ENCODE measurements at regions not wholly inside any gene's neighbourhood (a gene's known extent, or its start where the extent isn't known, plus 50 kb on each side); places are given as distances from the start of the nearest gene placed in this dataset.
A peak's percentile ranks its signal among the peaks of the same experiment; 100 is the strongest.

DNA sequence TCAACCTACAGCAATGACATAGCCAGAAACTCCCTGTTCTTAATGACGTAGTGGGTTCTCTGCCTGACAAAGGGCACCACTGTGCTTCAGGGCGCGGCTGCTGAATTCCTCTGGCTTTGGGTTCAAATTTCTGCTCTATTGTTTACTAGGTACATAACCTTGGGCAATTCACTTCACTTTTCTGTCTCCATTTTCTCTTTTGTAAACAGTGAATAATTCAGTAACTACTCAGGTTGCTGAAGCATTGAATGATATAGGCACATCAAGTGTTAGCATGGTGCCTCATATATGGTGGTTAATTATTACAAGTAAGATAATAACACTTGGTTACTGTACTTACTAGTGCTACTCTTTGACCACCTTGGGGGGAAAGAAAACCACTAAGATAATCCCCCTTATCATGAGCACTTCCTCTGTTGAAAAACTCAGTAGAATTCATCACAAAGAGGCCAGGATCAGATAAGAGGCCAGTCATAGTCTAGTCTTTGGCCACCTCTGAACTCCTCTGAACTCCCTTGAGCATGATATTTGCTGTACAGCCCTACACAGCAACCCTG lies 92.0 kb upstream of the AHR start (continued):
- no peak for TF ChIP-seq HOXA7 (CRISPR knock-in tag; IDR thresholded peaks at IDR 0.05)
- TF ChIP-seq HEYL (CRISPR knock-in tag; IDR thresholded peaks at IDR 0.05), result no peak
- TF ChIP-seq HOXB5 (CRISPR knock-in tag; IDR thresholded peaks at IDR 0.05), result peak; percentile 30; the same call in 1 of the 2 replicates
- TF ChIP-seq JUN (IDR thresholded peaks at IDR 0.05), result peak; percentile 80 to 90; a peak in 3 of 5 replicates
- TF ChIP-seq, protein P1, sequence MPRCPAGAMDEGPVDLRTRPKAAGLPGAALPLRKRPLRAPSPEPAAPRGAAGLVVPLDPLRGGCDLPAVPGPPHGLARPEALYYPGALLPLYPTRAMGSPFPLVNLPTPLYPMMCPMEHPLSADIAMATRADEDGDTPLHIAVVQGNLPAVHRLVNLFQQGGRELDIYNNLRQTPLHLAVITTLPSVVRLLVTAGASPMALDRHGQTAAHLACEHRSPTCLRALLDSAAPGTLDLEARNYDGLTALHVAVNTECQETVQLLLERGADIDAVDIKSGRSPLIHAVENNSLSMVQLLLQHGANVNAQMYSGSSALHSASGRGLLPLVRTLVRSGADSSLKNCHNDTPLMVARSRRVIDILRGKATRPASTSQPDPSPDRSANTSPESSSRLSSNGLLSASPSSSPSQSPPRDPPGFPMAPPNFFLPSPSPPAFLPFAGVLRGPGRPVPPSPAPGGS (IDR thresholded peaks at IDR 0.05), result peak; percentile 91
- TF ChIP-seq BHLHE40 (IDR thresholded peaks at IDR 0.05; ENCODE audit: low read depth, low read length), result no peak
- peak; percentile 90 for TF ChIP-seq JUNB (IDR thresholded peaks at IDR 0.05)
- peak; percentile 97 for TF ChIP-seq GATA3 (IDR thresholded peaks at IDR 0.05; ENCODE audit: borderline replicate concordance)
- TF ChIP-seq ZNF302 (CRISPR knock-in tag; IDR thresholded peaks at IDR 0.05), result no peak
- TF ChIP-seq, protein P2, sequence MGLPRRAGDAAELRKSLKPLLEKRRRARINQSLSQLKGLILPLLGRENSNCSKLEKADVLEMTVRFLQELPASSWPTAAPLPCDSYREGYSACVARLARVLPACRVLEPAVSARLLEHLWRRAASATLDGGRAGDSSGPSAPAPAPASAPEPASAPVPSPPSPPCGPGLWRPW (IDR thresholded peaks at IDR 0.05), result peak; percentile 43; the same call in 1 of the 2 replicates
- TF ChIP-seq POLR2AphosphoS2 (conservative IDR thresholded peaks at IDR 0.05; ENCODE audit: low read length), result no peak
- TF ChIP-seq ZFP36 (IDR thresholded peaks at IDR 0.05; ENCODE audit: borderline replicate concordance, partially characterized antibody), result peak; percentile 51
- TF ChIP-seq CHD2 (IDR thresholded peaks at IDR 0.05; ENCODE audit: low read length, partially characterized antibody), result no peak
- no peak for TF ChIP-seq NPAS2 (CRISPR knock-in tag; IDR thresholded peaks at IDR 0.05; ENCODE audit: borderline replicate concordance)
- TF ChIP-seq, protein P3, sequence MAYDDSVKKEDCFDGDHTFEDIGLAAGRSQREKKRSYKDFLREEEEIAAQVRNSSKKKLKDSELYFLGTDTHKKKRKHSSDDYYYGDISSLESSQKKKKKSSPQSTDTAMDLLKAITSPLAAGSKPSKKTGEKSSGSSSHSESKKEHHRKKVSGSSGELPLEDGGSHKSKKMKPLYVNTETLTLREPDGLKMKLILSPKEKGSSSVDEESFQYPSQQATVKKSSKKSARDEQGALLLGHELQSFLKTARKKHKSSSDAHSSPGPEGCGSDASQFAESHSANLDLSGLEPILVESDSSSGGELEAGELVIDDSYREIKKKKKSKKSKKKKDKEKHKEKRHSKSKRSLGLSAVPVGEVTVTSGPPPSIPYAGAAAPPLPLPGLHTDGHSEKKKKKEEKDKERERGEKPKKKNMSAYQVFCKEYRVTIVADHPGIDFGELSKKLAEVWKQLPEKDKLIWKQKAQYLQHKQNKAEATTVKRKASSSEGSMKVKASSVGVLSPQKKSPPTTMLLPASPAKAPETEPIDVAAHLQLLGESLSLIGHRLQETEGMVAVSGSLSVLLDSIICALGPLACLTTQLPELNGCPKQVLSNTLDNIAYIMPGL (CRISPR knock-in tag; IDR thresholded peaks at IDR 0.05; ENCODE audit: borderline replicate concordance), result no peak
- TF ChIP-seq PHF8 (IDR thresholded peaks at IDR 0.05; ENCODE audit: borderline replicate concordance, low read depth), result no peak
- TF ChIP-seq, protein P4, sequence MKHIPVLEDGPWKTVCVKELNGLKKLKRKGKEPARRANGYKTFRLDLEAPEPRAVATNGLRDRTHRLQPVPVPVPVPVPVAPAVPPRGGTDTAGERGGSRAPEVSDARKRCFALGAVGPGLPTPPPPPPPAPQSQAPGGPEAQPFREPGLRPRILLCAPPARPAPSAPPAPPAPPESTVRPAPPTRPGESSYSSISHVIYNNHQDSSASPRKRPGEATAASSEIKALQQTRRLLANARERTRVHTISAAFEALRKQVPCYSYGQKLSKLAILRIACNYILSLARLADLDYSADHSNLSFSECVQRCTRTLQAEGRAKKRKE (CRISPR knock-in tag; IDR thresholded peaks at IDR 0.05; ENCODE audit: low read depth), result no peak
- no peak for TF ChIP-seq EHF (CRISPR knock-in tag; IDR thresholded peaks at IDR 0.05)
- no peak for TF ChIP-seq ZC3H11A (IDR thresholded peaks at IDR 0.05)
- TF ChIP-seq CEBPB (IDR thresholded peaks at IDR 0.05), result peak; percentile 70 to 89
- TF ChIP-seq EP300 (IDR thresholded peaks at IDR 0.05), result peak; percentile 85 to 86; a peak in 4 of 5 replicates
- TF ChIP-seq RARB (CRISPR knock-in tag; IDR thresholded peaks at IDR 0.05), result peak; percentile 85; the same call in 1 of the 2 replicates

DNA sequence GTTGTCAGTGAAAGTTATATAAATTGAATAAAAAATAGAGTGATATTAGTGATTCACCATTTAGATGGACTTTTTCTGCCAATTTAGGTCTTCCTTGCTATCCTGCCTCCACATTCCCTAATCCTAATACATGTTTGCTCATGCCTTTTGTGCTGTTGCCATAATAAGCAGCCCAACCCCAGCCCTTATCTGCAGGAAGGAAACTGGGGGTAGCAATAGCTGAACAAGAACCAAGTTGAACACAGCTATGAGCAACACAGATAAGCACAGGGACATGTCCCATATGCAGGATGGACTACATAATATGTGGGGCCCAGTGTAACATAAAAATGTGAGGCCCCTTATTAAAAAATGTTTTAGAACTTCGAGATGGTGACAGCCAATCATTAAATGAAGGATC lies 91.2 kb upstream of the AHR start:
- 87% methylated on average over 1 of the region's 1 CpG for WGBS (ENCODE audit: missing lambda C conversion rate)
- peak overlapping the region; percentile 63 to 77 for H3K27ac ChIP-seq

More for the DNA sequence above, 91.2 kb upstream of the AHR start:
- no peak for TF ChIP-seq MAFK (IDR thresholded peaks at IDR 0.05; ENCODE audit: partially characterized antibody)
- CTCF ChIA-PET, result interaction anchor here (0.5 to 1.0 kb wide), 2 partner anchors 225 to 388 kb away, joined by 3 read pairs; no protein-coding TSS in a partner anchor
- DNase-seq (ENCODE audit: low read depth in 1 of 2, low spot score in 1 of 2) (peak in 1 of 2 experiments; percentile 40), FAIRE-seq (no peak), ATAC-seq (peak in 1 of 2 experiments; percentile 15; a peak in 2 of 6 replicates)
- Histone ChIP-seq H3K4me1 (peaks cover 28% of the 10 kb centered on the region), H3K9me3 (0 out of 3 replicates have a peak, but pooled peaks cover 3% of the 10 kb centered on the region), H3K4me2 (peak overlapping the region; percentile 47), H3K4me3 (no peak overlapping the region)
- POLR2A ChIA-PET, result no interaction called here
